Stimulated activated CD4-positive, alpha-beta T cell treated with anti-CD3 and anti-CD28 coated beads, Interleukin-1b, Interleukin-23, amount 100 ng/mL, for 4 hours (primary cell): ENCODE measurements at regions not wholly inside any gene's neighbourhood (a gene's known extent, or its start where the extent isn't known, plus 50 kb on each side); places are given as distances from the start of the nearest gene placed in this dataset.
"Not testable (repeated sequence)": the region's sequence is repeated elsewhere in the genome, so short reads cannot be mapped to it uniquely, and the experiment has no call there.

ENCODE experiments used
- DNase-seq, 2 donors: peaks; one replicate each; pipeline ENCODE4 v3.0.0-alpha.2; 2020; ENCODE audit warnings: low read depth in 2 of 2

DNA sequence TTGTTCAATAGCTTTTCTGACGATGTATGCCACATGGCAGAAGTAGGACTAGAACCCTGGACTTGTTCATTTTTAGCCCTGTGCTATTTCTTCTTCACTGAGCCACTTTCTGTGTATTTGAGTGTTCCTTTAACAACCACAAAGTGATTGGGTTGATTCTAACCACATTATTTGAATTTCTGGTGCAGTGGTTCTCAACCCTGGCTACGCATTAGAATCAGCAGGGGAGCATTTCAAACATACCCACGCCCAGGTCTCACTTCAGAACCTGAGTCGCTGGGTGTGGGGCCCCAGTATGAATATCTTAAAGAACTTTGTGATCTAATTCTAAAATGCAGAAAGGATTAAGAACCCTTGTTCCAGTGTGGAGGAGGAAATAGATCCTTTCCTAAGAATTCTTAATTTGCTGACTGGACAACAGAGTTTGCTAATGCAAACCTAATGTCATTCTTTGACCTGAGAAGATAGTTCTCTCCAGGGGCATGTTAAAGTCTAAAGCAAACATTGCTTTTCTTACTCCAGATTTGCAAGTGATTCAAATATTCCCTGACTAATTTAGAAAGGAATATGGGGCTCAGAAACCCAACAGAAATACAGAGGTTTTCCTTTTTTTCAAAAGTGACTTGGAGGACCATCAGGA lies 75.4 kb upstream of the GDNF start:
- no peak for DNase-seq

DNA sequence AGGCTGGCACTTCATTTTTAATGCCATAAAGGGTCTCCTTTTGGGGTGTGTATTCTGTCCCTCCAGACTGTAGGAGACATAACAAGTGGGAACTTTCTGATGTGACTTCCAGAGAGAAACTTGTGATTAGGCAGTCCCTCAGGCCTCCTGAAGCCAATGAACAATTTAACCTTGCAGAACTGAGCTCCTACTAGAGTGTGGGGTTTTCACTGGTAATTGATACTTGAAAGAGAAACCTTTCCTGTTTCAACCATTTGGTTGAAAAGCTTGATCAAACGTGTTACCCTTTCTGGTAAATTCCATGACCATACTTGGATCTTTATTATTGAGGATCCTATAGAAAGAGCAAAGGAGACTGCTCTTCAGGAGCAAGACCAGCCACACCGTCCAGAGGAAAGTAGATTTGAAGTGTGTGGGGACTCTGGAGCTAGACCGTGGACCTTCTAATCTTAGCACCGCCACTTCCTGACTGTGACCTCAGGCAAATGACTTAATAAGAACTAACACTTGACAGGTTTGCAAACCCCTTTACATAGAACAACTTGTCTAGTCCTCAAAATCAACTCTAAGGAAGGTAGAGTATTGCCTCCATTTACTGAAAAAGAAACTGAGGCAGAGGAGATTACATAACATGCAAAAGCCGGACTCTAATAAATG lies 69.9 kb upstream of the GDNF start:
- DNase-seq, result not testable (repeated sequence)

DNA sequence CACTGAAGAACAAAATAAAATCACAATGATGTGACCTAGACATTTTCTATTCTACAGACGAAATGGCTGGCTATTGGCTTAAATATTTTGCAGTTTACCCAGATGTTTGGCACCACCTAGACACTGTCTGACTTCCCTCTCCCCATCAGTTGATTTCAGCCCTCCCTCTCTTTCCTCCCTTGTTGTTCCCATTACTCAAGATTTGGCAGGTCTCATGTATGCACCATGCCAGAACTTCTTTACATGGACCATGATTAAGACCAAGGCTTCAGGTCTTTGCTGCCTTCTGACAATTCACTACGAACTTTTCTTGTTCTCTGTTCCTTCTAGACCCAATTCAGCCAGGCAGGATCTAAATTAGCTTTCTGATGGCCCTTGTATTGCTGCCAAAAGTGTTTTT lies 66.6 kb upstream of the GDNF start:
- no peak for DNase-seq

DNA sequence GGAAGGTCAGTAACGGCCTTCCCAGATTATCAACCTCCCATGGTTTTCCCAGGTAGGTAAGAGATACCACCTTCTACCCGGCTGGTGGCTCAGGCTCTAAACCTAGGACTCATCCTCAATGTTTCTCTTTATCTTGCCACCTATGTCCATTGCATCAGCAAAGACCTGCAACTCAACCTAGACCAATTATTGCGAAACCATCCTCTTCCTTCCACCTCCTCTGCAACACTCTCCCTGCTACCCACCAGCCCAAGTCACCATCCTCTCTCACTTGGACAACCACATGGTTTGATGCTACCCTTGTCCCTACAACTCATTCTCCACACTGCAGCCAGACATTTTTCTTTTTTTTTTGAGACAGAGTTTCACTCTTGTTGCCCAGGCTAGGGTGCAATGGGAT lies 65.4 kb upstream of the GDNF start:
- DNase-seq, result no peak

DNA sequence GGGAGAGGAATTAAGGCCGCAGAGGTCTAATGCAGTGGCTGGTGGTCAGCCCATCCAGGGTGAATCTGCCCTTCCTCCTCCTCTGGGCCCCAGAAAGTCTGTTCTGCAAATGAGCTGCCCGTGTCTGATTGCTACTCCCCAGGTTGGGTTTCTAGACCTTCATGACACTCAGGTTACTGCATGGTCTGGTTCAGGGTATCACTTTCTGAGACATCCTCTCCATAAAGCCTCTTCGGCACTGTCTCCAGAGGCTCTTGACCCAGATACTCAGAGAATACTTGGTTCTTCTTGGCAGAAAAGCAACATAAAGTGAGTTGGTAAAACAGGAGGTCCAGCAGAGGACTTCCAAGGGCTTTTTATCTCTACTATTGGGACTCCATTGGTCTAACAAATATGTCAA lies 62.5 kb upstream of the GDNF start:
- DNase-seq, result no peak

DNA sequence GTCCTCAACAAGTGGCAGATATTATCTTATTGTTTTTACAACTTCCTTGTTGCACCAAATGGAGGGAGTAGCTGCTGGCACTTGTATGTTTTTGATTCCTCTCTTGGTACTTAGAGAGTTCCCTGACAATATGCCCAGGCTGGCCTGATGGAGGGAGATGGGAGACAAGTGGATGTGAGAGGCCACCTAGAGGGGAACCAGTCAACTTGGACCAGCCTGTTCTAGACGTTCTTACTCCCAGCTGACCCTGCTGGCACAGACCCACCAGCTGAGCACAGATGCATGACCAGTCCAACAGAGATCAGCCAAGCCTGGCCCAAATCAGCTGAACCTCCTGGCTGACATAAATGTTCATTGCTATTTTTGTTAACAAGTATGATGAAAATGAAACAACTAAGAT lies 60.9 kb upstream of the GDNF start:
- DNase-seq, result no peak

- DNase-seq, result no peak
Measured at GRCh38 chr5:37899037-37899436, 59.2 kb upstream of the GDNF start.

- no peak for DNase-seq
Measured at GRCh38 chr5:37896159-37896558, 56.3 kb upstream of the GDNF start.

- DNase-seq, result no peak
Measured at GRCh38 chr5:37893434-37894134, 53.7 kb upstream of the GDNF start.

DNA sequence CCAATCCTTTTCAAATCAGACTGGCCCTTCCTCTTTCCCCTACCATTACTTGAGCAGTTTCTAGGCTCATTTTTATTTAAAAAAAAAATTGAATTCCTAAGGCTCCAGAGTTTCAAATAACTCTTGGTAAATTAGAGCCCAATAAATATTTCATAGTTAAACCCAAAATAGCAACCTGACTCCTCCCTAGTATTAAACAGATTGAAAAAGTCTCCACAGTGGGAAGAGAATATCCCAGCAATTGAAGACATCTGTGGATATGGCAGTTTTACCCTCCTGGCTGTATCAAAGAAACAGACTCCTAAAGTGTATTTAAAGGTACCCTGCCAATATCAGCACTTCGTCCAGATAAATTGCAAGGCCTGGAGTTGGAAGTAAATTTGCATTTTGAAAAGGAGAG lies 52.7 kb upstream of the GDNF start:
- DNase-seq, result no peak

GRCh38 chr5:37891832-37892231 lies 52.0 kb upstream of the GDNF start:
- no peak for DNase-seq

- no peak for DNase-seq
Measured at GRCh38 chr5:37889612-37890317, 49.9 kb upstream of the GDNF start.
